ENCODE measurements at regions not wholly inside any gene's neighbourhood (a gene's known extent, or its start where the extent isn't known, plus 50 kb on each side); places are given as distances from the start of the nearest gene placed in this dataset.

DNA sequence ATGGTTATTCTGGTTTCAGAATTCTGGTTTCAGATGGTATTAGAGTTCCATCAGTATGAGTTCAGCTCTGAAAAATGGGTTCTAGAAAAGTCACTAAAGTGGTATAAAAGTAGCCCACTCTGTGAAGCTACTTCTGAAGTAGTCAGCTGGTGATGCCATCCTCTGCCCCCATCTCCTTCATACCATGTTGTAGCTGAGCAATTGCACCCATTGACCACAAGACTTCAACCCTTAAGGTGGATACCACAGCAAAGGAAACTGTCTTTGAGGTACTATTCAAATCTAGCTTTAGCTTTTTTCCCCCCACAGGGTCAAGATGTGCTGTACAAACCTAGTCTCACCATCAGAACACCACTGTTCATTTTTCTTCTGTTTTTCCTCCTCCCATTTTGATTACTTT, 444.9 kb downstream of the DMAC1 start:
- TF ChIP-seq CTCF (conservative IDR thresholded peaks at IDR 0.05 in 1 of 2, IDR thresholded peaks at IDR 0.05 in 1 of 2; ENCODE audit: low read depth in 1 of 2, low read length in 2 of 2) (no peak), EZH2 (IDR thresholded peaks at IDR 0.05; ENCODE audit: low read length, missing control alignments) (no peak)

All from fibroblast of lung (primary cell).